SIG-M5 treated with dmso at 0.1 percent for 504 hours (cell line): ENCODE measurements at regions not wholly inside any gene's neighbourhood (a gene's known extent, or its start where the extent isn't known, plus 50 kb on each side); places are given as distances from the start of the nearest gene placed in this dataset.

Experiments
- DNase-seq: peaks from one replicate; lab custom pipeline; 2025; ENCODE audit not compliant: unreplicated experiment; lab: John Stamatoyannopoulos, UW

GRCh38 chr6:15058200-15059061, 187.4 kb upstream of the JARID2 start:
- no peak for DNase-seq

GRCh38 chr6:15061180-15061641, 184.7 kb upstream of the JARID2 start:
- DNase-seq, result peak; percentile 23

GRCh38 chr6:15061908-15062515, 183.9 kb upstream of the JARID2 start:
- DNase-seq, result no peak

GRCh38 chr6:15062516-15063252, 183.2 kb upstream of the JARID2 start:
- DNase-seq, result peak; percentile 90

- DNase-seq, result peak; percentile 85
These were observed 182.5 kb upstream of the JARID2 start for GRCh38 chr6:15063253-15063853.

- peak; percentile 2 for DNase-seq
These were observed 180.4 kb upstream of the JARID2 start for GRCh38 chr6:15065261-15065989.

GRCh38 chr6:15066089-15066758, 179.6 kb upstream of the JARID2 start:
- DNase-seq, result no peak

- DNase-seq, result no peak
These were observed 172.5 kb upstream of the JARID2 start for GRCh38 chr6:15073344-15073789.

GRCh38 chr6:15073883-15074465, 171.9 kb upstream of the JARID2 start:
- DNase-seq, result no peak

GRCh38 chr6:15074806-15075205, 171.1 kb upstream of the JARID2 start:
- DNase-seq, result no peak

- DNase-seq, result no peak
These were observed 169.3 kb upstream of the JARID2 start for GRCh38 chr6:15076565-15076964.

GRCh38 chr6:15077006-15077405, 168.9 kb upstream of the JARID2 start:
- no peak for DNase-seq

- no peak for DNase-seq
These were observed 167.9 kb upstream of the JARID2 start for GRCh38 chr6:15077961-15078360.

- no peak for DNase-seq
These were observed 166.5 kb upstream of the JARID2 start for GRCh38 chr6:15079288-15079817.

- no peak for DNase-seq
These were observed 165.0 kb upstream of the JARID2 start for GRCh38 chr6:15080895-15081294.

GRCh38 chr6:15081447-15081846, 164.4 kb upstream of the JARID2 start:
- DNase-seq, result no peak

GRCh38 chr6:15082708-15083107, 163.2 kb upstream of the JARID2 start:
- no peak for DNase-seq

GRCh38 chr6:15086348-15087158, 159.3 kb upstream of the JARID2 start:
- peak; percentile 69 for DNase-seq

GRCh38 chr6:15087186-15087589, 158.7 kb upstream of the JARID2 start:
- DNase-seq, result no peak
